PC-3 (cell line): ENCODE measurements at regions not wholly inside any gene's neighbourhood (a gene's known extent, or its start where the extent isn't known, plus 50 kb on each side); places are given as distances from the start of the nearest gene placed in this dataset.

Experiments used
- CTCF ChIP-seq: fragments of 300-600 bp; sonication (generic); conservative IDR thresholded peaks from 2 replicates; pipeline ENCODE4 v1.5.1; 2017; ENCODE audit warnings: antibody characterized with exemption, low read depth, mild to moderate bottlenecking, low read length
- EZH2 ChIP-seq: fragments of 300-600 bp; sonication (generic); IDR thresholded peaks from one replicate; pipeline ENCODE4 v1.6.1; 2017; ENCODE audit warnings: antibody characterized with exemption, mild to moderate bottlenecking, low read length; ENCODE audit not compliant: unreplicated experiment
- EZH2phosphoT487 ChIP-seq: fragments of 300-600 bp; sonication (generic); IDR thresholded peaks from 2 replicates; pipeline ENCODE4 v1.6.1; 2018; ENCODE audit warnings: mild to moderate bottlenecking, antibody characterized with exemption, low read length, borderline replicate concordance

- TF ChIP-seq CTCF (no peak), EZH2 (no peak), EZH2phosphoT487 (no peak)
These were observed 93.3 kb upstream of the UBL3 start for GRCh38 chr13:29943686-29944085.
